ENCODE measurements at regions not wholly inside any gene's neighbourhood (a gene's known extent, or its start where the extent isn't known, plus 50 kb on each side); places are given as distances from the start of the nearest gene placed in this dataset.

DNA sequence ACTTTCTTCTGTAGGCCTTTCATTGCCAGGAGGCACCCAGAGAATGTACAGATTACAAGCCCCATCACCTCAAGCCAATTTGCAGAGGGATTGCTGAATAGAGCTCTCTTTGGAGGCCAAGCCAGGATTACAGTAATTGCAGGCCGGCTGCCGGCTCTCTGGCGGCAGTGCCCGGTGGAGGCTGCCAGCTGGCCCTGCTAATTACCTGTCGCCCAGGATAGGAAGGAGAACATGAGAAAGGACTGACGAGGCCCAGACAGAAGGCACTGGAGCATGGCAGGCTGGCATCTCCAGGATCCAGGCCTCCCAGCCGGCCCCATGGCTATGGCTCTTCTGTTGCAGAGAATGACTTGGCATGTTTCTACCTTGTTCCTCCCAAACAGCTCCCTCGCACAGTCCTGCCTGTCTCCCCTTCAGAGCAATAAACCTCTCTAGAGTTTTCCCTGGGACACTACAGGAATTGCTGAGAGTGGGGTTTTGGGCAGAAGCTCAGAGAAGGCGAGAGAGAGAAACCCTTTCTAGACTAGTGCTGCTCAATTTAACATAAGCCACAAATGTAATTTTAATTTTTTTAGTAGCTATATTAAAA, 273.6 kb upstream of the PROK2 start:
- no peak overlapping the region for H3K27ac Mint-ChIP-seq
- no peaks in the 10 kb centered on the region for H3K27me3 Mint-ChIP-seq (ENCODE audit: low read depth)
- H3K36me3 Mint-ChIP-seq: no peaks in the 10 kb centered on the region
- peaks cover 13% of the 10 kb centered on the region for H3K9me3 Mint-ChIP-seq
- TF ChIP-seq, protein P1, sequence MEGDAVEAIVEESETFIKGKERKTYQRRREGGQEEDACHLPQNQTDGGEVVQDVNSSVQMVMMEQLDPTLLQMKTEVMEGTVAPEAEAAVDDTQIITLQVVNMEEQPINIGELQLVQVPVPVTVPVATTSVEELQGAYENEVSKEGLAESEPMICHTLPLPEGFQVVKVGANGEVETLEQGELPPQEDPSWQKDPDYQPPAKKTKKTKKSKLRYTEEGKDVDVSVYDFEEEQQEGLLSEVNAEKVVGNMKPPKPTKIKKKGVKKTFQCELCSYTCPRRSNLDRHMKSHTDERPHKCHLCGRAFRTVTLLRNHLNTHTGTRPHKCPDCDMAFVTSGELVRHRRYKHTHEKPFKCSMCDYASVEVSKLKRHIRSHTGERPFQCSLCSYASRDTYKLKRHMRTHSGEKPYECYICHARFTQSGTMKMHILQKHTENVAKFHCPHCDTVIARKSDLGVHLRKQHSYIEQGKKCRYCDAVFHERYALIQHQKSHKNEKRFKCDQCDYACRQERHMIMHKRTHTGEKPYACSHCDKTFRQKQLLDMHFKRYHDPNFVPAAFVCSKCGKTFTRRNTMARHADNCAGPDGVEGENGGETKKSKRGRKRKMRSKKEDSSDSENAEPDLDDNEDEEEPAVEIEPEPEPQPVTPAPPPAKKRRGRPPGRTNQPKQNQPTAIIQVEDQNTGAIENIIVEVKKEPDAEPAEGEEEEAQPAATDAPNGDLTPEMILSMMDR (IDR thresholded peaks at IDR 0.05; ENCODE audit: unreplicated experiment): no peak
- peaks cover 1% of the 10 kb centered on the region for H3K4me1 Mint-ChIP-seq
- no peak overlapping the region for H3K4me3 Mint-ChIP-seq
- no peak for DNase-seq (ENCODE audit: low spot score in 2 of 2, unreplicated experiment in 2 of 2)

DNA sequence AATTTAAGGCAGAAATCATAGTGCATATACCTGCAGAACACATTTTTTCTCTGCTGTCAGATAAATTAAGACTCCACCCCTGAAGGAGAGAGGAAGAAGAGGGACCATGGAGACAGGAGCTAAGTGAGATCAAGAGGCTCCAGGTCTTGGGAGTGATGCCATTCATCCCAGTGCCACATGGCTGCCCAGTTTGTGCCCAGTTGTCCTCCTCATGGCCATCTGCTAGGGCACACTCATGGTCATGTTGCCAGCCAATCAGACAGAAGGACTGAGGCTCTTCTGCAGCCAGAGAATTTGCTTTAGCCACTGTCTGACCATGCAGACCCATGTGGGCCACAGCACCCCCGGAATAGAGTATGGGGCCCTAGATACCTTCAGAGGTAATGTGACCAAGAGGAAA, 270.5 kb upstream of the PROK2 start:
- TF ChIP-seq, protein P1 (IDR thresholded peaks at IDR 0.05; ENCODE audit: unreplicated experiment): no peak
- H3K9me3 Mint-ChIP-seq: no peaks in the 10 kb centered on the region
- H3K27me3 Mint-ChIP-seq (ENCODE audit: low read depth): no peaks in the 10 kb centered on the region
- no peaks in the 10 kb centered on the region for H3K36me3 Mint-ChIP-seq
- no peak for DNase-seq (ENCODE audit: low spot score in 2 of 2, unreplicated experiment in 2 of 2)
- H3K4me3 Mint-ChIP-seq: no peak overlapping the region
- no peak overlapping the region for H3K27ac Mint-ChIP-seq
- no peaks in the 10 kb centered on the region for H3K4me1 Mint-ChIP-seq

DNA sequence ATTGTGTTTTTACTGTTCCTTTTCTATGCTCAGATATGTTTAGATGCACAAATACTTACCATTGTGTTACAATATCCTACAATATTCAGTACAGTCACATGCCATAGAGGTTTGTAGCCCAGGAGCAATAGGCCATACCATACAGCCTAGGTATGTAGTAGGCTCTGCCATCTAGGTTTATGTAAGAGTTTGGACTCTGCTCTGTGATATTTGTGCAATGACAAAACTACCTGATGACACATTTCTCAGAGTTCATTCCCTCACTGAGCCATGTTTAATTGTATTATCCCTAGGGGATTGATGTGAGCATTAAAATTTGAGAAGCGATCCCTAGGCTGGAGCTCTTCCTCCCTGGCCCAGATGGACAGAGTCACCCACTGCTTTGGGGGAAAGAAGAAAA, 270.0 kb upstream of the PROK2 start:
- H3K9me3 Mint-ChIP-seq: no peaks in the 10 kb centered on the region
- TF ChIP-seq, protein P1 (IDR thresholded peaks at IDR 0.05; ENCODE audit: unreplicated experiment): no peak
- no peak overlapping the region for H3K4me3 Mint-ChIP-seq
- H3K36me3 Mint-ChIP-seq: no peaks in the 10 kb centered on the region
- H3K27me3 Mint-ChIP-seq (ENCODE audit: low read depth): no peaks in the 10 kb centered on the region
- no peak overlapping the region for H3K27ac Mint-ChIP-seq
- DNase-seq (ENCODE audit: low spot score in 2 of 2, unreplicated experiment in 2 of 2): no peak
- no peaks in the 10 kb centered on the region for H3K4me1 Mint-ChIP-seq

GRCh38 chr3:72052841-72053409, 268.0 kb upstream of the PROK2 start:
- TF ChIP-seq, protein P1 (IDR thresholded peaks at IDR 0.05; ENCODE audit: unreplicated experiment): no peak
- no peak for DNase-seq (ENCODE audit: low spot score in 2 of 2, unreplicated experiment in 2 of 2)
- no peaks in the 10 kb centered on the region for H3K27me3 Mint-ChIP-seq (ENCODE audit: low read depth)
- no peaks in the 10 kb centered on the region for H3K36me3 Mint-ChIP-seq
- H3K4me3 Mint-ChIP-seq: no peak overlapping the region
- no peaks in the 10 kb centered on the region for H3K9me3 Mint-ChIP-seq
- no peak overlapping the region for H3K27ac Mint-ChIP-seq
- H3K4me1 Mint-ChIP-seq: no peaks in the 10 kb centered on the region

GRCh38 chr3:72050771-72051170, 265.8 kb upstream of the PROK2 start:
- Mint-ChIP-seq H3K27me3 (ENCODE audit: low read depth) (no peaks in the 10 kb centered on the region), H3K36me3 (no peaks in the 10 kb centered on the region), H3K4me3 (no peak overlapping the region), H3K9me3 (no peaks in the 10 kb centered on the region), H3K27ac (no peak overlapping the region), H3K4me1 (no peaks in the 10 kb centered on the region)
- TF ChIP-seq, protein P1 (IDR thresholded peaks at IDR 0.05; ENCODE audit: unreplicated experiment): no peak
- DNase-seq (ENCODE audit: low spot score in 2 of 2, unreplicated experiment in 2 of 2): no peak
